Dermis blood vessel endothelial cell (primary cell): ENCODE measurements at regions not wholly inside any gene's neighbourhood (a gene's known extent, or its start where the extent isn't known, plus 50 kb on each side); places are given as distances from the start of the nearest gene placed in this dataset.
A peak's percentile ranks its signal among the peaks of the same experiment; 100 is the strongest.

Source experiments
- DNase-seq: peaks from one replicate; pipeline ENCODE4 v3.0.0; 2010

- no peak for DNase-seq
Observed at GRCh38 chr12:11568762-11569478, 80.6 kb upstream of the ETV6 start.

- DNase-seq, result no peak
Observed at GRCh38 chr12:11569716-11570115, 79.8 kb upstream of the ETV6 start.

DNA sequence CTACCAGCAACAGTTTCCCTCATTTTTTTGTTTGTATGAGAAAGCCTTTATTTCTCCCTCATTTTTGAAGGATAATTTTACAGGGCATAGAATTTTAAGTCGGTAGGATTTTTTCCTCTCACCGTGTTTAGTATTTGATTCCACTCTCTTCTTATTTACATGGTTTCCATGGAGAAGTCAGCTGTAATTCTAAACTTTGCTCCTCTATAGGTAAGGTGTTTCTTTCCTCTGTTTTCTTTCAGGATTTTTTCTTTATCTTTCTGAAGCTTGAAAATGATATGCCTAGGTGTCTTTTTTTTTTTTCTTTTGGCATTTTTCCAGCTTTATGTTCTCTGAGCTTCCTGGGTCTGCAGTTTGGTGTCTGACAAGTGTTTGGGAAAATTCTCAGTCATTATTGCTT lies 75.6 kb upstream of the ETV6 start:
- no peak for DNase-seq

DNA sequence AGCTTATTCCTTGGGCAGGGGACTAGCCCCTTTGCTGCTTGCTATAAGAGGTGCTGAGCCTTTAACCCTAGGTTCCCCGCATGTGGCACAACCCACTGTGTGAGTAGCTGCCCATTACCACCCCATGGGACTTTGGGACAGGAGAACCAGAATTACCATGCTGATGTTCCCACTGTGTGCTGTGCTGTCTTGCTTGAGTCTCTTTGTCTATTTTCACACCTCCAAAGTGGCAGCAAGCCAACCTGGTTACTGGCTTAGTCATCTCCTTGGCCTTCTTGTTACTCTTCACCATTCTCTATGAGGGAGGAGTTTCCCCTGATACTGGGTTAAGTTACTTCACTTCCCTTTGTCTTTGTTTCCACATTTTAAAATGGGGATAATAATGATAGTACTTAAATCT lies 73.4 kb upstream of the ETV6 start:
- DNase-seq, result peak; percentile 57

- DNase-seq, result no peak
Observed at GRCh38 chr12:11577658-11578260, 71.7 kb upstream of the ETV6 start.

DNA sequence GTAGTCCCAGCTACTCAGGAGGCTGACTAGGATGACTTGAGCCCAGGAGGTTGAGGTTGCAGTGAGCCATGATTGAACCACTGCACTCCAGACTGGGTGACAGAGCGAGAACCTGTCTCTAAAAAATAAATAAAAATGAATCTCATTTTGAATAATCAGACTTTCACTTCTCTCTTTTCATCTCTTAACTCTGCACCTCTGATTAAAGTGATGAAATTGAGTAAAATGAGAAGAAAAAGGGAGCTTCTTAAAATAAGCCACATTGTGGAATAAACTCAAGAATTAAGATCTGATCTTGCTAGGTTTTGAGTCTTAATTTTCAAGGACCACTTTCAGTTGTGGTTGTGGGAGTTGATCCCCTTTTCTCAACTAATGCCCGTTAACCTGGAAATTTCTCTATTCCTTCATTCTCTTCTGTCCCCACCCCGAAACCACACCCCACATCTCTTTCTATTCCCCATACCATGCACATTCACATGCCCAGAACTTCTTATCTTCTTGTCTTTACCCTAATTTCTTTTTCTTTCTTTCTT lies 70.9 kb upstream of the ETV6 start:
- no peak for DNase-seq

- DNase-seq, result peak; percentile 7
Observed at GRCh38 chr12:11580125-11580751, 69.2 kb upstream of the ETV6 start.

- DNase-seq, result peak; percentile 85
Observed at GRCh38 chr12:11581179-11581755, 68.2 kb upstream of the ETV6 start.

- peak; percentile 49 for DNase-seq
Observed at GRCh38 chr12:11584221-11584855, 65.1 kb upstream of the ETV6 start.

- no peak for DNase-seq
Observed at GRCh38 chr12:11592484-11592883, 57.0 kb upstream of the ETV6 start.

DNA sequence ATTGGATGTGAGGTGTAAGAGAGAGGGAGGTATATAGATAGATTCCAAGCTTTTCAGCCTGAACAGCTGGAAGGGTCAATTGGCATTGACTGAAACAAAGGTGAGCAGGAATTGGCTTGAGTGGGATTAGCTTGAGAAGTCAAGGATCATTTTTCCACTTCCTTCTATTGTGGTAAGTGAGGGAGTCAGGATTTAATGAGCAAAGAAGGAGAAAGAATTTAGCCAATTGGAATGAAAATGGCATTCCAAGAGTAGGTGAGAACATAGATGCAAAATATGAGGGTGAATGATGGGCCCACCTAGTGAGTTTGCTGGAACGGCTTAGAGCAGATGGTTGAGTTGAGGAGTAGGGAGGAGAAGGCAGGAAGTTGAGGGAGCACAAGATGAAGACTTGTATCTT lies 56.5 kb upstream of the ETV6 start:
- no peak for DNase-seq

DNA sequence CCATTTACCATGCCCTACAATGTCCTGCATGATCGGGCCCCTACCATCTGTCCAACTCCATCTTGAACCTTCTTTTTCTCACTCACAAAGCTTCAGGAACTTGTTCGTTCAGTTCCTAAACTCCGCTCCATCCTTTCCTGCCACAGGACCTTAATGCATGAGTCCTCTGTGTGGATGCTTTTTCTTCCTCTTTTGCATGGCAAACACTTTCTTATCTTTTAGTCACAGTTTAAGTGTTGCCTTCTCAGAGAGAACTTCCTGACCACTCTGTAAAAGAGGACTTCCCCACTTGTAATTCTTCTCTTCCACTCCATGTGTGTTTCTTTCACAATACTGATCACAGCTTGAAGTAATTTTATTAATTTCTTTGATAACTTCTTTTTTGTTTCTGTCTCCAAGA lies 54.4 kb upstream of the ETV6 start:
- no peak for DNase-seq

- DNase-seq, result no peak
Observed at GRCh38 chr12:11596141-11596540, 53.3 kb upstream of the ETV6 start.

- no peak for DNase-seq
Observed at GRCh38 chr12:11598900-11599299, 50.6 kb upstream of the ETV6 start.
